Peyer's patch (tissue), 4 donors: ENCODE measurements at regions not wholly inside any gene's neighbourhood (a gene's known extent, or its start where the extent isn't known, plus 50 kb on each side); places are given as distances from the start of the nearest gene placed in this dataset.

Experiments used
- DNase-seq, 3 donors: peaks; one replicate each; pipeline ENCODE4 v3.0.0-alpha.2; 2017 to 2019
- H3K27ac ChIP-seq, 4 donors: fragments of 200-600 bp; sonication (generic); one replicate each; pipeline ENCODE4 v1.5.1; 2016 to 2019
- H3K27me3 ChIP-seq, 2 donors: fragments of 200-600 bp; sonication (generic); one replicate each; pipeline ENCODE4 v1.5.1; 2019
- H3K36me3 ChIP-seq, 3 donors: fragments of 200-600 bp; sonication (generic); one replicate each; pipeline ENCODE4 v1.5.1; 2016 to 2019
- H3K4me1 ChIP-seq, 4 donors: fragments of 200-600 bp; sonication (generic); one replicate each; pipeline ENCODE4 v1.5.1; 2016 to 2019
- H3K4me3 ChIP-seq, 4 donors: fragments of 200-600 bp; sonication (generic); 1 replicate in 3 of 4; 2 replicates in 1 of 4; pipeline ENCODE4 v1.5.1; 2016 to 2019; ENCODE audit warnings: mild to moderate bottlenecking in 1 of 4
- H3K9me3 ChIP-seq, 4 donors: fragments of 200-600 bp; sonication (generic); one replicate each; pipeline ENCODE4 v1.5.1; 2016 to 2019; ENCODE audit warnings: mild to moderate bottlenecking in 1 of 4
- POLR2A ChIP-seq, 2 donors: fragments of 450-650 bp; IDR thresholded peaks; one replicate each; pipeline ENCODE4 v1.5.1; 2017; ENCODE audit warnings: antibody characterized with exemption in 2 of 2, mild to moderate bottlenecking in 2 of 2, moderate library complexity in 2 of 2
- TF ChIP-seq, protein P1 (sequence below), 6 experiments: fragments of 450-650 bp in 4 of 6; fragments of 200-600 bp in 2 of 6; sonication (generic) in 1 of 6; IDR thresholded peaks; one replicate each; pipeline ENCODE4 v1.5.1; 2017 to 2019; ENCODE audit warnings: antibody characterized with exemption in 6 of 6, mild to moderate bottlenecking in 3 of 6, moderate library complexity in 1 of 6

DNA sequence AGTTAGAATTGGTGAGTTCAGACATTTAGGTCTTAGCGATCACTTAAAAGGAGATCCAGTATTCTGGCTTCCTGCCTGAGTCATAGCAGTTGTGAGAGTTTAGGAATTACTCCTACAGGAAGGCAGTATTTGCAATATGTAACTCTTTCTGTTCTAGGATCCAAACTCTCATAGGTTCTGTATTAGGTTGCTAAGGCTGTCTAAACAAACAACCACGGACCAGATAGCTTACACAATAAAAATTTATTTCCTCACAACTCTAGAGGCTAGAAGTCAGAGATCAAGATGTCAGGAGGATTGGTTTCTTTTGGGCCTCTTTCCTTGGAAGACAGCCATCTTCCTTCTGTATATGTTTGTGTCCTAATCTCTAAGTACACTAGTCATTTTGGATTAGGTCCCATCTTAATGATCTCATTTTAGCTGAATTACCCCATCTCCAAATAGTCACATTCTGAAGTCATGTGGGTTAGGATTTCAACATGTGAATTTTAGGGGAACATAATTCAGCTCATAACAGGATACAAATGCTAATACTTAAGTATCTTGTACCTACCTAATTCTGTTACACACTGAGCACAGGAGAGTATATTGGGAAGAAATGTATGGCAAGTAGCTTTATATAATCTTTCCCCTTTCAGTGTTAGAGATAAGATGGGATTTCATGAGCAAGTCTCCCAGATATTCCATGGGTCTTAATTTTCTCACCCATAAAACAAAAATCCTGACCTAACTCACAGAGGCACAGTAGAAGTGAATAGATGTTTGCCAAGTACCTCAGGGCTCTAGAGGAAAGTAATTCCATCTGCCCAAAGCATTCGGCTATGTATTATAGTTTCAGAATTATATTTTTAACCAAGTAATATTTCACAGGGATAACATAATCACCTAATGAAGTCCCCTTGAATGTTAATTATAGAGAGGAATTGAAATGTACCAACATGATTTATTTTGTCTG is 144.4 kb downstream of the PTBP2 start:
- TF ChIP-seq POLR2A (IDR thresholded peaks at IDR 0.05), result no peak
- TF ChIP-seq, protein P1, sequence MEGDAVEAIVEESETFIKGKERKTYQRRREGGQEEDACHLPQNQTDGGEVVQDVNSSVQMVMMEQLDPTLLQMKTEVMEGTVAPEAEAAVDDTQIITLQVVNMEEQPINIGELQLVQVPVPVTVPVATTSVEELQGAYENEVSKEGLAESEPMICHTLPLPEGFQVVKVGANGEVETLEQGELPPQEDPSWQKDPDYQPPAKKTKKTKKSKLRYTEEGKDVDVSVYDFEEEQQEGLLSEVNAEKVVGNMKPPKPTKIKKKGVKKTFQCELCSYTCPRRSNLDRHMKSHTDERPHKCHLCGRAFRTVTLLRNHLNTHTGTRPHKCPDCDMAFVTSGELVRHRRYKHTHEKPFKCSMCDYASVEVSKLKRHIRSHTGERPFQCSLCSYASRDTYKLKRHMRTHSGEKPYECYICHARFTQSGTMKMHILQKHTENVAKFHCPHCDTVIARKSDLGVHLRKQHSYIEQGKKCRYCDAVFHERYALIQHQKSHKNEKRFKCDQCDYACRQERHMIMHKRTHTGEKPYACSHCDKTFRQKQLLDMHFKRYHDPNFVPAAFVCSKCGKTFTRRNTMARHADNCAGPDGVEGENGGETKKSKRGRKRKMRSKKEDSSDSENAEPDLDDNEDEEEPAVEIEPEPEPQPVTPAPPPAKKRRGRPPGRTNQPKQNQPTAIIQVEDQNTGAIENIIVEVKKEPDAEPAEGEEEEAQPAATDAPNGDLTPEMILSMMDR (IDR thresholded peaks at IDR 0.05), result no peak
- DNase-seq, result no peak
- Histone ChIP-seq H3K9me3 (no peaks in the 10 kb centered on the region), H3K4me3 (no peak overlapping the region), H3K4me1 (no peaks in the 10 kb centered on the region), H3K27me3 (no peaks in the 10 kb centered on the region), H3K36me3 (no peaks in the 10 kb centered on the region), H3K27ac (peak overlapping the region; percentile 21 to 68 (median 35))

DNA sequence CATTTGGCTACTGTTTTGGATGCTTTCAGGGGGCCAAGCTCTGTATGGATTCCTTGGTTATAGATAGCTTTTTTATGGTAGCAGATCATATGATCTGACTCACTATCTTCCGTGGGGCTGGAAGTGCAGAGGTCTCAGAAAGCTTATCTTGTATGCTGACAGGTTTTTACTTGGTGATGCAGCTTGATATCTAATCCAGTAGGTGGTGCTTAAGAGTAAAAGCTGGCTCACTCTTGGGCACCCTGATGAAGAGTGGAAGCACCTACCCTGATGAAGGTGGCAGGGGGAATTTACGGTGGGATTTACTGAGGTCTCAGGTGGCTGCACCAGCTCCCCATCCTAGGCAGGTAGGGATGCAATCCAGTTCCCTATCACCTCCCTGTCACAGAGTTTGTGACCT is 151.2 kb downstream of the PTBP2 start:
- no peaks in the 10 kb centered on the region for H3K36me3 ChIP-seq
- DNase-seq, result no peak
- no peak for TF ChIP-seq POLR2A (IDR thresholded peaks at IDR 0.05)
- TF ChIP-seq, protein P1 (IDR thresholded peaks at IDR 0.05), result no peak
- H3K27ac ChIP-seq, result no peak overlapping the region
- no peaks in the 10 kb centered on the region for H3K27me3 ChIP-seq
- no peak overlapping the region for H3K4me3 ChIP-seq
- no peaks in the 10 kb centered on the region for H3K4me1 ChIP-seq
- peaks cover 0 to 7% (median 0%) of the 10 kb centered on the region in 4 donors for H3K9me3 ChIP-seq

DNA sequence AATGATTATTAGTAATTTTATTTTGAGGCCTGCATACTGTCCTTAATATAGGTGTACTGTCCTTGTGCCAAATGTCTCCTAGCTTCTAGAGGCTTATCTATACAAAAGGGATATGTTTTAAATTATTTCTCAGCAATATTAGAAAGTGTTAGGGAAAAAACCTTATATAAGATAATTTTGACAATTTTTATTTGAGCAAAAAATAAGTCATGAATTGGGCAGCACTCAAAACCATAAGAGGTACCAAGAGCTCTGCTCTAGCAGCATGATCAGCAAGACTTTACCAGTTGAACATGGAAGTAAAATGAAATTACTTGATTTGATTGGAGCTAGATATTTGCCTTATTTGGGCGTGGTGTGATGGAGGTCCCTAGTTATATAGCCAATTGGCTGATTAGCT is 157.1 kb downstream of the PTBP2 start:
- Histone ChIP-seq H3K9me3 (no peaks in the 10 kb centered on the region), H3K4me1 (no peaks in the 10 kb centered on the region), H3K27ac (no peak overlapping the region), H3K27me3 (no peaks in the 10 kb centered on the region), H3K4me3 (no peak overlapping the region), H3K36me3 (no peaks in the 10 kb centered on the region)
- TF ChIP-seq, protein P1 (IDR thresholded peaks at IDR 0.05), result no peak
- no peak for TF ChIP-seq POLR2A (IDR thresholded peaks at IDR 0.05)
- no peak for DNase-seq

DNA sequence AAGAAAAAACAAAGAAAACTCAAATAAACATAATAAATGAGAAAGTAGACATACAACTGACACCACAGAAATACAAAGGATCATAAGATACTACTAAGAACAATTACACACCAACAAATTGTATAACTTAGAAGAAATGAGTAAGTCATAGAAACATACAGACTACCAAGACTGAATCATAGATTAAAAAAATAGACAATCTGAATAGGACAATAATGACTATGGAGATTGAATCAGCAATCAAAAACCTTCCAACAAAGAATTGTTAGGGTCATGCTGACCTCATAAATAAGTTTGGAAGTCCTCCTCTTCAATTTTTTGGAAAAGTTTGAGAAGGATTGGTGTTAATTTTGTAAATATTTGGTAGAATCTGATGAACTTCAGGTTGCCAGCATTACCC is 159.0 kb downstream of the PTBP2 start:
- H3K36me3 ChIP-seq, result no peaks in the 10 kb centered on the region
- H3K9me3 ChIP-seq, result no peaks in the 10 kb centered on the region
- DNase-seq, result no peak
- H3K4me1 ChIP-seq, result no peaks in the 10 kb centered on the region
- no peak overlapping the region for H3K27ac ChIP-seq
- H3K27me3 ChIP-seq, result no peaks in the 10 kb centered on the region
- TF ChIP-seq POLR2A (IDR thresholded peaks at IDR 0.05), result no peak
- TF ChIP-seq, protein P1 (IDR thresholded peaks at IDR 0.05), result no peak
- H3K4me3 ChIP-seq, result no peak overlapping the region

DNA sequence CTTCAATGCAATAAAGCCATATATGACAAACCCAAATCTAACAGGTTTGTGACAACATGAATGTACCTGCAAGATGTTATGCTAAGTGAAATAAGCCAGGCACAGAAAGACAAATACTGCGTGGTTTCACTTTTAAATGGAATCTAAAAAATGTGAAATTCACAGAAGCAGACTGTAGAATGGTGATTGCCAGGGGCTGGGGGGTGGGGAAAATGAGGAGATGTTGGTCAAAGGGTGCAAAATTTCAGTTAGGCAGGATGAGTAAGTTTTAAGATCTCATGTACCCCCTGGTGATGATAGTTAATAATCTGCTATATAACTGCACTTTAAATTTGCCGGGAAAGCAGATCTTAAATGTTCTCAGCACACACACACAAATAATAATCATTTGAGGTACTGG is 160.5 kb downstream of the PTBP2 start:
- DNase-seq, result no peak
- H3K9me3 ChIP-seq, result no peaks in the 10 kb centered on the region
- H3K4me3 ChIP-seq, result no peak overlapping the region
- H3K27me3 ChIP-seq, result no peaks in the 10 kb centered on the region
- no peaks in the 10 kb centered on the region for H3K36me3 ChIP-seq
- H3K4me1 ChIP-seq, result no peaks in the 10 kb centered on the region
- TF ChIP-seq POLR2A (IDR thresholded peaks at IDR 0.05), result no peak
- TF ChIP-seq, protein P1 (IDR thresholded peaks at IDR 0.05), result no peak
- H3K27ac ChIP-seq, result no peak overlapping the region
